ENCODE measurements at regions not wholly inside any gene's neighbourhood (a gene's known extent, or its start where the extent isn't known, plus 50 kb on each side); places are given as distances from the start of the nearest gene placed in this dataset.

GRCh38 chr7:12917801-12918200 lies 230.4 kb downstream of the ARL4A start:
- intact Hi-C loops (cut with micrococcal nuclease) (no loop called here), dilution Hi-C loops (cut with MboI; ENCODE audit: extremely low pct_ligation_motif_present, low sequenced_read_pairs) (no loop called here)
- no peaks in the 10 kb centered on the region for H3K79me2 ChIP-seq (ENCODE audit: control insufficient read depth, insufficient read depth, low read length)
- H3K9me1 ChIP-seq (replicated peaks; ENCODE audit: control insufficient read depth, extremely low read depth, insufficient read depth, low read length), result no peaks in the 10 kb centered on the region
- no TSS peak for BruUV-seq (replicated peaks)
- H3K9ac ChIP-seq (replicated peaks; ENCODE audit: extremely low read depth, insufficient read depth, low read length), result no peak overlapping the region
- no peak overlapping the region for H2AFZ ChIP-seq (ENCODE audit: low read depth, low read length)
- H3K9me3 ChIP-seq (replicated peaks; ENCODE audit: control insufficient read depth, insufficient read depth, low read length), result no peaks in the 10 kb centered on the region
- ChIA-PET POLR2A (no interaction called here), CTCF (no interaction called here)
- H3K36me3 ChIP-seq (ENCODE audit: control insufficient read depth in 2 of 2, extremely low read depth in 1 of 2, insufficient read depth in 2 of 2, low read length in 2 of 2), result no peaks in the 10 kb centered on the region
- H3K4me3 ChIP-seq (replicated peaks in 1 of 3; ENCODE audit: insufficient read depth in 1 of 3, low read depth in 1 of 3, low read length in 3 of 3), result no peak overlapping the region
- no peak for DNase-seq (ENCODE audit: low read depth, low spot score)
- no peaks in the 10 kb centered on the region for H4K20me1 ChIP-seq (replicated peaks; ENCODE audit: control insufficient read depth, extremely low read depth, insufficient read depth, low read length)
- H3K27ac ChIP-seq (ENCODE audit: insufficient read depth, low read depth, low read length), result no peak overlapping the region
- TF ChIP-seq POLR2A (IDR thresholded peaks at IDR 0.05; ENCODE audit: low read depth, low read length), result no peak
- no peaks in the 10 kb centered on the region for H3K4me1 ChIP-seq (ENCODE audit: control insufficient read depth, extremely low read depth, insufficient read depth, low read length)
- H3K27me3 ChIP-seq (ENCODE audit: control insufficient read depth in 2 of 2, insufficient read depth in 2 of 2, low read length in 2 of 2), result no peaks in the 10 kb centered on the region
- no peak for FAIRE-seq
- H3K4me2 ChIP-seq (ENCODE audit: insufficient read depth, low read length), result no peak overlapping the region

DNA sequence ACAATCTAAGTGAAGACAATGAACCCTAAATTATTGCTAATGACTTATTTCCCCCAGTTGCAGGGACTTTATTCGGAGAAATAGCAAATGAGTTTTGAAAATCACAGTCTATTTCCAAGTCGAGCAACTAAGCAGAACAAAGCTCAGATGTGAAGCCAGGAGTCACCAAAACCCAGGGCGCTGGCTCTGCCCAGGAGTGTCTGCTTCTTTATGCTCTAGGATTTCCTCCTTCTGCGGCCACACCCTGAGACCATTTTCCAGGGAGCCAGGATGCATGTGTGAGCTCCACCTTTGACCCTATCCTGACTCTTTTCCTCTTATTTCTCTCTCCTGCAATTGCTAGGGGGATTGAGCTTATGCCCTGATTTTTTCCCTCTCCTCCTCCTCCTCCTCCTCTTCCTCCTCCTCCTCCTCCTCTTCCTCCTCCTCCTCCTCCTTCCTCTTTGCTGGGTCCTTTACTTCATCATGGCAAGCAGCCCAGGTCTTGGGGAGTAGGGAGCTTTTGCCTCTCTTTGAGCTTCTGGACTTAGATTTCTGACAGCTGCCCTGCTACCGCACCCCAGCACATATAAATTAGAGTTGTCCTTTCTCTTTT lies 234.4 kb downstream of the ARL4A start:
- POLR2A ChIA-PET, result no interaction called here
- no peak overlapping the region for H3K27ac ChIP-seq (ENCODE audit: insufficient read depth, low read depth, low read length)
- no peaks in the 10 kb centered on the region for H3K4me1 ChIP-seq (ENCODE audit: control insufficient read depth, extremely low read depth, insufficient read depth, low read length)
- TF ChIP-seq MYC (IDR thresholded peaks at IDR 0.05; ENCODE audit: low read depth, low read length), result no peak
- no peak for TF ChIP-seq POLR2AphosphoS5 (IDR thresholded peaks at IDR 0.05; ENCODE audit: insufficient read depth, low read depth, low read length)
- no peaks in the 10 kb centered on the region for H3K36me3 ChIP-seq (ENCODE audit: control insufficient read depth in 2 of 2, extremely low read depth in 1 of 2, insufficient read depth in 2 of 2, low read length in 2 of 2)
- H3K4me3 ChIP-seq (replicated peaks in 1 of 3; ENCODE audit: insufficient read depth in 1 of 3, low read depth in 1 of 3, low read length in 3 of 3), result no peak overlapping the region
- no peaks in the 10 kb centered on the region for H3K9me3 ChIP-seq (replicated peaks; ENCODE audit: control insufficient read depth, insufficient read depth, low read length)
- H2AFZ ChIP-seq (ENCODE audit: low read depth, low read length), result peak overlapping the region; percentile 79
- intact Hi-C loops (cut with micrococcal nuclease) (no loop called here), dilution Hi-C loops (cut with MboI; ENCODE audit: extremely low pct_ligation_motif_present, low sequenced_read_pairs) (no loop called here)
- DNase-seq (ENCODE audit: low read depth, low spot score), result peak; percentile 55
- H3K27me3 ChIP-seq (ENCODE audit: control insufficient read depth in 2 of 2, insufficient read depth in 2 of 2, low read length in 2 of 2), result no peaks in the 10 kb centered on the region
- CTCF ChIA-PET, result interaction anchor here (1.1 to 3.0 kb wide), 5 partner anchors 11 to 234 kb away, joined by 3 to 16 read pairs (median 4); partner anchors contain the start of gene ARL4A
- no peak overlapping the region for H3K4me2 ChIP-seq (ENCODE audit: insufficient read depth, low read length)
- no peaks in the 10 kb centered on the region for H3K9me1 ChIP-seq (replicated peaks; ENCODE audit: control insufficient read depth, extremely low read depth, insufficient read depth, low read length)
- BruUV-seq (replicated peaks), result no TSS peak
- H3K79me2 ChIP-seq (ENCODE audit: control insufficient read depth, insufficient read depth, low read length), result no peaks in the 10 kb centered on the region
- no peak for FAIRE-seq
- no peak overlapping the region for H3K9ac ChIP-seq (replicated peaks; ENCODE audit: extremely low read depth, insufficient read depth, low read length)
- H4K20me1 ChIP-seq (replicated peaks; ENCODE audit: control insufficient read depth, extremely low read depth, insufficient read depth, low read length), result no peaks in the 10 kb centered on the region

All from endothelial cell of umbilical vein (primary cell).